ENCODE measurements at regions not wholly inside any gene's neighbourhood (a gene's known extent, or its start where the extent isn't known, plus 50 kb on each side); places are given as distances from the start of the nearest gene placed in this dataset.

GRCh38 chr2:155393406-155393805 is 694.9 kb downstream of the KCNJ3 start:
- no peak for TF ChIP-seq CTCF (IDR thresholded peaks at IDR 0.05)
- TF ChIP-seq ZFX (IDR thresholded peaks at IDR 0.05; ENCODE audit: borderline replicate concordance) = no peak
